ENCODE measurements at regions not wholly inside any gene's neighbourhood (a gene's known extent, or its start where the extent isn't known, plus 50 kb on each side); places are given as distances from the start of the nearest gene placed in this dataset.

GRCh38 chr12:4223273-4223845, 50.2 kb upstream of the CCND2 start:
- Mint-ChIP-seq H3K9me3 (ENCODE audit: unreplicated experiment) (no peaks in the 10 kb centered on the region), H3K27ac (ENCODE audit: unreplicated experiment) (no peak overlapping the region), H3K36me3 (ENCODE audit: unreplicated experiment) (peaks cover 11% of the 10 kb centered on the region), H3K27me3 (ENCODE audit: unreplicated experiment) (peaks cover 1% of the 10 kb centered on the region), H3K4me3 (ENCODE audit: unreplicated experiment) (no peak overlapping the region), H3K4me1 (ENCODE audit: low read depth, unreplicated experiment) (no peaks in the 10 kb centered on the region)
- DNase-seq: no peak
- no peak for TF ChIP-seq CTCF (IDR thresholded peaks at IDR 0.05; ENCODE audit: partially characterized antibody, unreplicated experiment)

- Mint-ChIP-seq H3K36me3 (ENCODE audit: unreplicated experiment) (peaks cover 11% of the 10 kb centered on the region), H3K9me3 (ENCODE audit: unreplicated experiment) (no peaks in the 10 kb centered on the region), H3K27me3 (ENCODE audit: unreplicated experiment) (no peaks in the 10 kb centered on the region), H3K4me3 (ENCODE audit: unreplicated experiment) (no peak overlapping the region), H3K4me1 (ENCODE audit: low read depth, unreplicated experiment) (no peaks in the 10 kb centered on the region), H3K27ac (ENCODE audit: unreplicated experiment) (no peak overlapping the region)
- no peak for DNase-seq
- TF ChIP-seq CTCF (IDR thresholded peaks at IDR 0.05; ENCODE audit: partially characterized antibody, unreplicated experiment): no peak
Observed at GRCh38 chr12:4221258-4221620, 52.3 kb upstream of the CCND2 start.

- H3K4me3 Mint-ChIP-seq (ENCODE audit: unreplicated experiment): no peak overlapping the region
- H3K9me3 Mint-ChIP-seq (ENCODE audit: unreplicated experiment): no peaks in the 10 kb centered on the region
- no peak for DNase-seq
- H3K4me1 Mint-ChIP-seq (ENCODE audit: low read depth, unreplicated experiment): no peaks in the 10 kb centered on the region
- TF ChIP-seq CTCF (IDR thresholded peaks at IDR 0.05; ENCODE audit: partially characterized antibody, unreplicated experiment): no peak
- H3K27ac Mint-ChIP-seq (ENCODE audit: unreplicated experiment): no peak overlapping the region
- H3K27me3 Mint-ChIP-seq (ENCODE audit: unreplicated experiment): no peaks in the 10 kb centered on the region
- peaks cover 11% of the 10 kb centered on the region for H3K36me3 Mint-ChIP-seq (ENCODE audit: unreplicated experiment)
Observed at GRCh38 chr12:4220536-4221257, 52.9 kb upstream of the CCND2 start.

GRCh38 chr12:4217091-4217490, 56.5 kb upstream of the CCND2 start:
- Mint-ChIP-seq H3K4me1 (ENCODE audit: low read depth, unreplicated experiment) (no peaks in the 10 kb centered on the region), H3K27ac (ENCODE audit: unreplicated experiment) (no peak overlapping the region), H3K36me3 (ENCODE audit: unreplicated experiment) (peaks cover 5% of the 10 kb centered on the region), H3K4me3 (ENCODE audit: unreplicated experiment) (no peak overlapping the region), H3K27me3 (ENCODE audit: unreplicated experiment) (no peaks in the 10 kb centered on the region), H3K9me3 (ENCODE audit: unreplicated experiment) (no peaks in the 10 kb centered on the region)
- DNase-seq: no peak
- no peak for TF ChIP-seq CTCF (IDR thresholded peaks at IDR 0.05; ENCODE audit: partially characterized antibody, unreplicated experiment)

- Mint-ChIP-seq H3K4me1 (ENCODE audit: low read depth, unreplicated experiment) (no peaks in the 10 kb centered on the region), H3K27me3 (ENCODE audit: unreplicated experiment) (no peaks in the 10 kb centered on the region), H3K27ac (ENCODE audit: unreplicated experiment) (no peak overlapping the region), H3K9me3 (ENCODE audit: unreplicated experiment) (no peaks in the 10 kb centered on the region), H3K36me3 (ENCODE audit: unreplicated experiment) (peaks cover 5% of the 10 kb centered on the region), H3K4me3 (ENCODE audit: unreplicated experiment) (no peak overlapping the region)
- TF ChIP-seq CTCF (IDR thresholded peaks at IDR 0.05; ENCODE audit: partially characterized antibody, unreplicated experiment): no peak
- no peak for DNase-seq
Observed at GRCh38 chr12:4216187-4216927, 57.2 kb upstream of the CCND2 start.
